Choroid plexus epithelial cell (primary cell): ENCODE measurements at regions not wholly inside any gene's neighbourhood (a gene's known extent, or its start where the extent isn't known, plus 50 kb on each side); places are given as distances from the start of the nearest gene placed in this dataset.

Experiments
- DNase-seq: peaks from one replicate; pipeline ENCODE4 v3.0.0-alpha.2; 2010; ENCODE audit warnings: low read depth
- H3K4me3 ChIP-seq: 2 replicates; pipeline ENCODE4 v1.5.1; 2011; ENCODE audit warnings: low read depth, mild to moderate bottlenecking, control low read depth, low read length, moderate library complexity
- TF ChIP-seq, protein P1 (sequence below): conservative IDR thresholded peaks from 2 replicates; pipeline ENCODE4 v1.5.1; 2011; ENCODE audit warnings: low read depth, mild to moderate bottlenecking, control low read depth, inconsistent platforms, low read length, moderate library complexity

DNA sequence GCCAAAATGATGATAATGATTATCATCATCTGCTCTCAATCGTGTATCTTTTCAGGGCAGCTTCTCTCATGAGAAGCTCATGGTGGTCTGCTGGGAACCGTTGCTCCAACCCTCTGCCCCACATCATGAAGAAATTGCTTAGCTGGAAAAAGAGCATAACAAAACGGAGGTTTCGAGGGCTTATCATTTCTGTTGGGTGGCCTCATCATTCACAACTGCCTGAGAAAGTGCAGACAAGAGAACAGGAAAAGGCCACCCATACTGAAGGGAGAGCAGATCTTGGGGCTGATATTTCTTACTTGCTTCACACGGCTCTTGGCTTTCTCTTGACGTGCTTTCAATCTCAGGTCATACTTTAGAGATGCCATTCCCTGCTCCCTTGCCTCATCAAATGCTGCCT is 471.6 kb downstream of the CD83 start:
- no peak overlapping the region for H3K4me3 ChIP-seq
- TF ChIP-seq, protein P1, sequence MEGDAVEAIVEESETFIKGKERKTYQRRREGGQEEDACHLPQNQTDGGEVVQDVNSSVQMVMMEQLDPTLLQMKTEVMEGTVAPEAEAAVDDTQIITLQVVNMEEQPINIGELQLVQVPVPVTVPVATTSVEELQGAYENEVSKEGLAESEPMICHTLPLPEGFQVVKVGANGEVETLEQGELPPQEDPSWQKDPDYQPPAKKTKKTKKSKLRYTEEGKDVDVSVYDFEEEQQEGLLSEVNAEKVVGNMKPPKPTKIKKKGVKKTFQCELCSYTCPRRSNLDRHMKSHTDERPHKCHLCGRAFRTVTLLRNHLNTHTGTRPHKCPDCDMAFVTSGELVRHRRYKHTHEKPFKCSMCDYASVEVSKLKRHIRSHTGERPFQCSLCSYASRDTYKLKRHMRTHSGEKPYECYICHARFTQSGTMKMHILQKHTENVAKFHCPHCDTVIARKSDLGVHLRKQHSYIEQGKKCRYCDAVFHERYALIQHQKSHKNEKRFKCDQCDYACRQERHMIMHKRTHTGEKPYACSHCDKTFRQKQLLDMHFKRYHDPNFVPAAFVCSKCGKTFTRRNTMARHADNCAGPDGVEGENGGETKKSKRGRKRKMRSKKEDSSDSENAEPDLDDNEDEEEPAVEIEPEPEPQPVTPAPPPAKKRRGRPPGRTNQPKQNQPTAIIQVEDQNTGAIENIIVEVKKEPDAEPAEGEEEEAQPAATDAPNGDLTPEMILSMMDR = no peak
- DNase-seq = no peak

DNA sequence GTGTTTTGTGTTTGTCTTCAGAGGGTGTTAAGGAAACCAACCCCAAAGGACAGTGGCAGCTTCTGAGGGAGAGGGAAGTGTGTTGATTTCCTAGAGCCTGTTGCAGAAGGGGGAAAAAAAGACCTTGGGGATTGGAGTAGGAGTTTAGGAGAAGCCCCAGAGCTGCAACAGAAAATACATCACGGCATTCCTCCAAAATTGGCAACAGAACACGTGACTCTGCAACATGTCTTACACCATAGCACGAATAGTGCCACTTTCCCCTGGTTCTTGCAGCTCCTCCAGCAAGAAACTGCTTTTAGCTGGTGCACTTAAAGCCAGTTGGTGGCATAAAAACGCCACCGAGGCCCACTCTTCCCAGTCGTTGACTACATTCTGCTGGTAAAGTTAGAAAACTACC is 473.0 kb downstream of the CD83 start:
- no peak overlapping the region for H3K4me3 ChIP-seq
- TF ChIP-seq, protein P1 = no peak
- no peak for DNase-seq

DNA sequence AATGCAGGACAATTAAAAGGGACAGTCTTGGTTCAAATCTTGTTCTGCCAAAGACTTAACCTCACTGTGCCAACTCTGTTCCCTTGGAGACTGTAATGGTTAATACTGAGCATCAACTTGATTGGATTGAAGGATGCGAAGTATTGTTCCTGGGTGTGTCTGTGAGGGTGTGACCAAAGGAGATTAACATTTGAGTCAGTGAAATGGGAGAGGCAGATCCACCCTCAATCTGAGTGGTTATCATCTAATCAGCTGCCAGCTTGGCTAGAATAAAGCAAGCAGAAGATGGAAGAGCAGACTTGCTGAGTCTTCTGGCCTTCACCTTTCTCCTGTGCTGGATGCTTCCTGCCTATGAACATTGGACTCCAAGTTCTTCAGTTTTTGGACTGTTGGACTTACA is 474.4 kb downstream of the CD83 start:
- TF ChIP-seq, protein P1 = no peak
- H3K4me3 ChIP-seq = no peak overlapping the region
- DNase-seq = no peak

DNA sequence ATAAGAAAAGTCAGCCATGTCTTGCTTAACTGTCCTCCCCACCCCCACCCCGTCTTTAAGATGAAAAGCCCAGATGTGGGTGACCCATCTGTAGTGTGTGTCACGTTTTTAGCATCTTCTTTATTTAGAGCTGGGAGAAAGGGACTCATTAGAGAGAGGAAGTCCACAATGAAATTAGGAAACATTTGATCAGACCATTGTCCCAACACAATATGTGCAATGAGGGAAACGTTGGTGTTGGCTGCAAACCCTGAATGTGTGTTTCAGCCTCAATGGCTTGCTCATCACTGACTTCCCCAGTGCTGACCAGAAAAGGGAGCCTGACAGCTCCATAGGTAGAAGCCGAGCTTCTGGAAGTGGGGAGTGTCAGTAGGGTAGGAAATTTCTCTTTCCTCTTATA is 475.7 kb downstream of the CD83 start:
- no peak for DNase-seq
- TF ChIP-seq, protein P1 = no peak
- no peak overlapping the region for H3K4me3 ChIP-seq

DNA sequence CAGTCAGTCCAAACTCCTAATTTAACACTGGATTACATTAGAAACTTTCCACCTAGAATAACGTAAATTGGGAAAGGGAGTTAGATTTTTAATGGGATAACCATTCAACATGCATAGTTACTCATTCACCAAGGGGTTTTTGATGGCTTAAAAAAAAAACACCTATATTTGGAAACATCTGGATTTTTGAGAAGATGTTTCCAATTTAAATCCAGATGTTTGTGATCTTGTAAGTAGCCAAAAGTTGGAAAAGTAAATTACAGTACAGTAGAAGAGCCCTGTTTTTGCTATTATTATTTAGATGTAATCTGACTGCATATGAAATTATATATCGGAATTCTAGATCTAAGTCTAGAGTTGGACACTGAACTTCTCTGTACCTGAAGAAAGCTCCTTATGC is 478.2 kb downstream of the CD83 start:
- no peak overlapping the region for H3K4me3 ChIP-seq
- no peak for DNase-seq
- TF ChIP-seq, protein P1 = no peak

DNA sequence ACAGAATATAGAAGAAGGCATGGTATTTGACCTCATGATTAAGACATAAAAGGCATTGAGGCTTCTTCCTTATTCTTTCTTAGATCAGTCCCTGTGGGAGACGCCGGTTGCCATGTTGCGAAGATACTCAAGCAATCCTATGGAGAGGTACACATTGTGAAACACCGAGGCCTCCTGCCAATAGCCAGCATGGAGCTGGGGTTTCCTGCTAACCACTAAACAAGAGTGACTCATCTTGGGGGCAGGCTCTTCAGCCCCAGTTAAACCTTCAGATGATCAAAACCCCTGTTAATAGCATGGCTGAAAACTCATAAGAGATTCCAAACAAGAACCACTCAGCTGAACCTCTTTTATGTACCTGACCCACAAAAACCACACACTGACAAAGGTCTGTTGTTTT is 478.8 kb downstream of the CD83 start:
- DNase-seq = peak; percentile 99
- TF ChIP-seq, protein P1 = no peak
- no peak overlapping the region for H3K4me3 ChIP-seq

DNA sequence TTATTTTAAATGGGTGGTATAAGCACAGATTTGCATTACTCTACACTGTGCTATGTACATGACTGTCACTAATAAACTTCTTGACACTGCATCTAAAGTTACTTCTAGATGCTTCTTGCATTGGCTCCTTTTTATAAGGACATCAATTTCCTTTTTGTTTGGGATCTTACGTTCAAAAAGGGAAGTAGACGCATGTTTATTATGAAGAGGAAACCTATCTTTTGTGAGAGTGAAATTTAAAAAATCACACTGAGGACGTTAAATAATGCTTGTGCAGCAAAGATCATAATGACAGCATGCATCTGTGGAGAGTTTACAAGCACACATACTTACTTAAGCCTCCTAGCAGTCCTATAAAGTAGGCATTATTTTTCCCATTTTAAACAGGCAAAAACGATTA is 479.5 kb downstream of the CD83 start:
- no peak overlapping the region for H3K4me3 ChIP-seq
- no peak for DNase-seq
- TF ChIP-seq, protein P1 = no peak
